ENCODE measurements at regions not wholly inside any gene's neighbourhood (a gene's known extent, or its start where the extent isn't known, plus 50 kb on each side); places are given as distances from the start of the nearest gene placed in this dataset.

GRCh38 chr2:220127311-220127710 is 499.9 kb downstream of the SLC4A3 start:
- intact Hi-C loops (cut with DNase I), result no loop called here
- H3K4me1 ChIP-seq, result no peaks in the 10 kb centered on the region
- peaks cover 0 to 6% of the 10 kb centered on the region in 2 donors for H3K9me3 ChIP-seq
- H3K36me3 ChIP-seq, result no peaks in the 10 kb centered on the region
- H3K27me3 ChIP-seq, result no peaks in the 10 kb centered on the region
- H3K4me3 ChIP-seq, result no peak overlapping the region
- no peak overlapping the region for H3K27ac ChIP-seq
- DNase-seq (ENCODE audit: low spot score in 2 of 2), result no peak
- TF ChIP-seq CTCF (IDR thresholded peaks at IDR 0.05), result no peak

- no peaks in the 10 kb centered on the region for H3K27me3 ChIP-seq
- H3K4me1 ChIP-seq, result no peaks in the 10 kb centered on the region
- H3K36me3 ChIP-seq, result no peaks in the 10 kb centered on the region
- H3K27ac ChIP-seq, result no peak overlapping the region
- no peak for DNase-seq (ENCODE audit: low spot score in 2 of 2)
- no peak for TF ChIP-seq CTCF (IDR thresholded peaks at IDR 0.05)
- peaks cover 0 to 6% of the 10 kb centered on the region in 2 donors for H3K9me3 ChIP-seq
- H3K4me3 ChIP-seq, result no peak overlapping the region
- intact Hi-C loops (cut with DNase I), result no loop called here
Observed at GRCh38 chr2:220127876-220128275, 500.4 kb downstream of the SLC4A3 start.

GRCh38 chr2:220129391-220129790 is 502.0 kb downstream of the SLC4A3 start:
- no peaks in the 10 kb centered on the region for H3K36me3 ChIP-seq
- H3K4me1 ChIP-seq, result no peaks in the 10 kb centered on the region
- intact Hi-C loops (cut with DNase I), result no loop called here
- H3K27ac ChIP-seq, result no peak overlapping the region
- peaks cover 0 to 6% of the 10 kb centered on the region in 2 donors for H3K9me3 ChIP-seq
- TF ChIP-seq CTCF (IDR thresholded peaks at IDR 0.05), result no peak
- no peak overlapping the region for H3K4me3 ChIP-seq
- DNase-seq (ENCODE audit: low spot score in 2 of 2), result no peak
- no peaks in the 10 kb centered on the region for H3K27me3 ChIP-seq

GRCh38 chr2:220134756-220135534 is 507.5 kb downstream of the SLC4A3 start:
- TF ChIP-seq CTCF (IDR thresholded peaks at IDR 0.05), result no peak
- H3K27ac ChIP-seq, result no peak overlapping the region
- no peaks in the 10 kb centered on the region for H3K27me3 ChIP-seq
- H3K36me3 ChIP-seq, result no peaks in the 10 kb centered on the region
- no peak for DNase-seq (ENCODE audit: low spot score in 2 of 2)
- intact Hi-C loops (cut with DNase I), result no loop called here
- peaks cover 0 to 6% of the 10 kb centered on the region in 2 donors for H3K9me3 ChIP-seq
- no peaks in the 10 kb centered on the region for H3K4me1 ChIP-seq
- H3K4me3 ChIP-seq, result no peak overlapping the region

GRCh38 chr2:220143336-220143735 is 515.9 kb downstream of the SLC4A3 start:
- TF ChIP-seq CTCF (IDR thresholded peaks at IDR 0.05), result no peak
- H3K4me1 ChIP-seq, result no peaks in the 10 kb centered on the region
- no peaks in the 10 kb centered on the region for H3K27me3 ChIP-seq
- H3K36me3 ChIP-seq, result no peaks in the 10 kb centered on the region
- intact Hi-C loops (cut with DNase I), result no loop called here
- H3K9me3 ChIP-seq, result no peaks in the 10 kb centered on the region
- DNase-seq (ENCODE audit: low spot score in 2 of 2), result no peak
- no peak overlapping the region for H3K4me3 ChIP-seq
- no peak overlapping the region for H3K27ac ChIP-seq

Data from ascending aorta (tissue), 2 donors.